A549 (cell line): ENCODE measurements at regions not wholly inside any gene's neighbourhood (a gene's known extent, or its start where the extent isn't known, plus 50 kb on each side); places are given as distances from the start of the nearest gene placed in this dataset.

Source experiments
- ATAC-seq, 2 experiments: fragments of 200-7000 bp in 1 of 2; fragments of >200 bp in 1 of 2; cut with Nextera tagmentation in 1 of 2; cut with Tn5 transposase in 1 of 2; 3 replicates each; pipeline versions ENCODE4 v1.8.0 to v1.9.1; 2018 to 2020; ENCODE audit warnings: mild to moderate bottlenecking in 1 of 2, moderate library complexity in 1 of 2
- CTCF ChIA-PET: fragments of 300-600 bp; sonication (Branson Sonifier 250); formaldehyde crosslinking; extraction: SDS; loops from one replicate; lab custom pipeline; 2021; ENCODE audit warnings: antibody characterized with exemption, inconsistent platforms; lab: Yijun Ruan, JAX
- POLR2A ChIA-PET: fragments of 350-600 bp; formaldehyde crosslinking; extraction: SDS; loops from one replicate; lab custom pipeline; 2021; ENCODE audit warnings: antibody characterized with exemption, inconsistent platforms; lab: Yijun Ruan, JAX
- DNase-seq, 2 experiments: peaks; one replicate each; pipeline versions ENCODE4 v3.0.0 to v3.0.0-alpha.2; 2011 to 2016; ENCODE audit warnings: low read depth in 1 of 2, low spot score in 1 of 2
- FAIRE-seq: peaks from 2 replicates; lab custom pipeline; 2011; peaks lifted over from hg19 to GRCh38; lab: Jason Lieb, UNC
- H3K27ac ChIP-seq, 2 experiments: fragments of >200 bp; sonication (Bioruptor Twin); formaldehyde crosslinking; 3 replicates each; pipeline ENCODE4 v1.5.1; 2016 to 2017
- H3K4me1 ChIP-seq: fragments of >200 bp; sonication (Bioruptor Twin); formaldehyde crosslinking; 3 replicates; pipeline ENCODE4 v1.6.1; 2016
- H3K4me2 ChIP-seq: fragments of >200 bp; sonication (Bioruptor Twin); formaldehyde crosslinking; 3 replicates; pipeline ENCODE4 v1.6.1; 2016
- H3K4me3 ChIP-seq: fragments of >200 bp; sonication (Bioruptor Twin); formaldehyde crosslinking; 3 replicates; pipeline ENCODE4 v1.5.1; 2016
- H3K9me3 ChIP-seq: fragments of >200 bp; sonication (Bioruptor Twin); formaldehyde crosslinking; 3 replicates; pipeline ENCODE4 v1.6.1; 2016
- CEBPB ChIP-seq, 2 experiments: fragments of >200 bp in 1 of 2; sonication (Bioruptor Twin) in 1 of 2; formaldehyde crosslinking in 1 of 2; IDR thresholded peaks; 2 replicates each; pipeline ENCODE4 v1.6.1; 2012 to 2016
- CHD4 ChIP-seq: fragments of 200-600 bp; sonication (generic); IDR thresholded peaks from 2 replicates; pipeline ENCODE4 v1.6.1; 2016; ENCODE audit warnings: antibody characterized with exemption, mild to moderate bottlenecking, borderline replicate concordance
- E2F6 ChIP-seq: IDR thresholded peaks from 2 replicates; pipeline ENCODE4 v1.6.1; 2012; ENCODE audit warnings: low read depth, borderline replicate concordance
- EHF ChIP-seq: fragments of 250-450 bp; sonication (Bioruptor Pico); IDR thresholded peaks from 2 replicates; pipeline ENCODE4 v1.5.0; 2020; ENCODE audit warnings: mild to moderate bottlenecking
- ELK1 ChIP-seq: fragments of 150-350 bp; IDR thresholded peaks from 2 replicates; pipeline ENCODE4 v1.6.1; 2014; ENCODE audit warnings: low read depth, mild to moderate bottlenecking, low read length
- ESRRA ChIP-seq: fragments of 150-350 bp; IDR thresholded peaks from 2 replicates; pipeline ENCODE4 v1.6.1; 2014; ENCODE audit warnings: mild to moderate bottlenecking, low read length, borderline replicate concordance
- FOSL2 ChIP-seq, 2 experiments: fragments of 450-650 bp in 1 of 2; fragments of >200 bp in 1 of 2; sonication (Bioruptor Twin) in 1 of 2; formaldehyde crosslinking; IDR thresholded peaks; 2 replicates each; pipeline versions ENCODE4 v1.5.0 to v1.6.1; 2016 to 2020; ENCODE audit warnings: mild to moderate bottlenecking in 1 of 2, moderate library complexity in 1 of 2
- FOXS1 ChIP-seq: fragments of 250-450 bp; sonication (Bioruptor Pico); IDR thresholded peaks from 2 replicates; pipeline ENCODE4 v1.5.0; 2020; ENCODE audit warnings: mild to moderate bottlenecking, moderate library complexity
- HES2 ChIP-seq: fragments of >200 bp; sonication (Bioruptor Twin); formaldehyde crosslinking; IDR thresholded peaks from 2 replicates; pipeline ENCODE4 v1.6.1; 2016
- HMGXB4 ChIP-seq: fragments of 250-450 bp; sonication (Bioruptor Pico); IDR thresholded peaks from 2 replicates; pipeline ENCODE4 v1.5.0; 2021; ENCODE audit warnings: mild to moderate bottlenecking, moderate library complexity, borderline replicate concordance
- HOXB13 ChIP-seq: fragments of 250-450 bp; sonication (Bioruptor Pico); IDR thresholded peaks from 2 replicates; pipeline ENCODE4 v1.5.0; 2020; ENCODE audit warnings: low read depth, mild to moderate bottlenecking, moderate library complexity
- HOXB5 ChIP-seq: fragments of 250-450 bp; sonication (Bioruptor Pico); IDR thresholded peaks from 2 replicates; pipeline ENCODE4 v1.5.0; 2020; ENCODE audit warnings: mild to moderate bottlenecking, moderate library complexity
- JUNB ChIP-seq: fragments of >200 bp; sonication (Bioruptor Twin); formaldehyde crosslinking; IDR thresholded peaks from 2 replicates; pipeline ENCODE4 v1.6.1; 2016
- KDM1A ChIP-seq: fragments of 200-600 bp; sonication (generic); IDR thresholded peaks from 2 replicates; pipeline ENCODE4 v1.6.1; 2016; ENCODE audit warnings: low read depth, mild to moderate bottlenecking
- KDM5A ChIP-seq: fragments of 200-600 bp; sonication (generic); IDR thresholded peaks from 2 replicates; pipeline ENCODE4 v1.6.1; 2016; ENCODE audit warnings: antibody characterized with exemption, mild to moderate bottlenecking
- MAFK ChIP-seq: fragments of 450-650 bp; IDR thresholded peaks from 2 replicates; pipeline ENCODE4 v1.6.1; 2014; ENCODE audit not compliant: partially characterized antibody
- MYC ChIP-seq: IDR thresholded peaks from 2 replicates; pipeline ENCODE4 v1.6.1; 2012; ENCODE audit warnings: mild to moderate bottlenecking, inconsistent platforms, low read length, improper control_type of control experiment, borderline replicate concordance
- RAD21 ChIP-seq, 2 experiments: fragments of >200 bp in 1 of 2; sonication (Bioruptor Twin) in 1 of 2; formaldehyde crosslinking in 1 of 2; IDR thresholded peaks in 1 of 2; conservative IDR thresholded peaks in 1 of 2; 2 replicates in 1 of 2; 3 replicates in 1 of 2; pipeline ENCODE4 v1.6.1; 2012 to 2018; ENCODE audit warnings: inconsistent platforms in 1 of 2
- ZSCAN20 ChIP-seq: fragments of 250-450 bp; sonication (Bioruptor Pico); IDR thresholded peaks from 2 replicates; pipeline ENCODE4 v1.8.0; 2022; ENCODE audit warnings: mild to moderate bottlenecking, moderate library complexity
- WGBS: methylation state at CpG from one replicate; pipeline ENCODE4 v1.1.6; 2017; ENCODE audit errors: missing lambda C conversion rate; 5-methylcytosine and 5-hydroxymethylcytosine counted together

GRCh38 chr1:106785176-106785575 lies 271.3 kb upstream of the PRMT6 start:
- POLR2A ChIA-PET = no interaction called here
- H3K4me1 ChIP-seq = no peaks in the 10 kb centered on the region
- TF ChIP-seq FOSL2 (IDR thresholded peaks at IDR 0.05) = no peak
- no peak for TF ChIP-seq FOSL2 (CRISPR knock-in tag; IDR thresholded peaks at IDR 0.05)
- TF ChIP-seq JUNB = no peak
- no peak for TF ChIP-seq E2F6
- TF ChIP-seq ESRRA = no peak
- TF ChIP-seq ZSCAN20 (CRISPR knock-in tag) = no peak
- TF ChIP-seq FOXS1 (CRISPR knock-in tag) = no peak
- TF ChIP-seq, all 56 proteins: peak for 0
- Histone ChIP-seq H3K4me3 (no peak overlapping the region), H3K4me2 (no peak overlapping the region), H3K9me3 (no peaks in the 10 kb centered on the region), H3K27ac (no peak overlapping the region)
- CTCF ChIA-PET = no interaction called here
- DNase-seq = no peak
- no peak for FAIRE-seq
- no peak for ATAC-seq

- Histone ChIP-seq H3K4me3 (no peak overlapping the region), H3K9me3 (no peaks in the 10 kb centered on the region), H3K4me1 (no peaks in the 10 kb centered on the region), H3K27ac (no peak overlapping the region), H3K4me2 (no peak overlapping the region)
- ChIA-PET POLR2A (no interaction called here), CTCF (interaction anchor here (0.8 kb wide), 1 partner anchor 309 kb away, joined by 3 read pairs; no protein-coding TSS in a partner anchor)
- 0% methylated on average over 3 of the region's 3 CpGs for WGBS
- FAIRE-seq (no peak), ATAC-seq (no peak), DNase-seq (no peak)
- TF ChIP-seq HOXB5 (CRISPR knock-in tag) (no peak), HES2 (no peak), CEBPB (IDR thresholded peaks at IDR 0.05) (no peak), EHF (no peak), KDM5A (no peak), HOXB13 (no peak)
- TF ChIP-seq, all 56 proteins: peak for 0
Observed at GRCh38 chr1:106787520-106787919, 269.0 kb upstream of the PRMT6 start.

- DNase-seq (no peak), FAIRE-seq (no peak), ATAC-seq (no peak)
- no peak overlapping the region for H3K4me3 ChIP-seq
- no peaks in the 10 kb centered on the region for H3K4me1 ChIP-seq
- H3K4me2 ChIP-seq = no peak overlapping the region
- 3% methylated on average over 2 of the region's 2 CpGs for WGBS
- POLR2A ChIA-PET = no interaction called here
- TF ChIP-seq HMGXB4 (CRISPR knock-in tag) = no peak
- no peak for TF ChIP-seq RAD21 (conservative IDR thresholded peaks at IDR 0.05 in 1 of 2, IDR thresholded peaks at IDR 0.05 in 1 of 2)
- TF ChIP-seq ELK1 = no peak
- no peak for TF ChIP-seq CHD4
- no peak for TF ChIP-seq MYC
- no peak for TF ChIP-seq ESRRA
- no peak for TF ChIP-seq HES2
- TF ChIP-seq MAFK = no peak
- no peak for TF ChIP-seq CEBPB (IDR thresholded peaks at IDR 0.05)
- TF ChIP-seq KDM1A = no peak
- TF ChIP-seq HOXB5 (CRISPR knock-in tag) = no peak
- H3K27ac ChIP-seq = no peak overlapping the region
- H3K9me3 ChIP-seq = no peaks in the 10 kb centered on the region
- CTCF ChIA-PET = no interaction called here
Observed at GRCh38 chr1:106789686-106790085, 266.8 kb upstream of the PRMT6 start.
